Astrocyte (in vitro differentiated cells and primary cell): ENCODE measurements at regions not wholly inside any gene's neighbourhood (a gene's known extent, or its start where the extent isn't known, plus 50 kb on each side); places are given as distances from the start of the nearest gene placed in this dataset.

Experiments used
- CTCF ChIP-seq: IDR thresholded peaks from 2 replicates; pipeline ENCODE4 v1.5.1; 2011; ENCODE audit warnings: low read depth, mild to moderate bottlenecking, inconsistent platforms, low read length, moderate library complexity; ENCODE audit not compliant: insufficient read depth
- EZH2 ChIP-seq: IDR thresholded peaks from 2 replicates; pipeline ENCODE4 v1.6.1; 2012; ENCODE audit warnings: mild to moderate bottlenecking, low read length, inconsistent platforms; ENCODE audit not compliant: insufficient read depth

GRCh38 chr16:9015489-9015888 lies 51.8 kb upstream of the USP7 start:
- TF ChIP-seq EZH2 (no peak), CTCF (no peak)
